Skin epidermis (tissue), 12 donors: ENCODE measurements at regions not wholly inside any gene's neighbourhood (a gene's known extent, or its start where the extent isn't known, plus 50 kb on each side); places are given as distances from the start of the nearest gene placed in this dataset.

ENCODE experiments used
- H3K27ac ChIP-seq, 21 experiments: fragments of 200-600 bp; sonication (generic) in 11 of 21; one replicate each; pipeline ENCODE4 v1.5.0; 2020; ENCODE audit warnings: mild to moderate bottlenecking in 3 of 21, inconsistent platforms in 2 of 21, moderate library complexity in 2 of 21
- H3K4me3 ChIP-seq, 7 experiments: fragments of 200-600 bp; sonication (generic) in 2 of 7; one replicate each; pipeline ENCODE4 v1.5.0; 2020; ENCODE audit warnings: inconsistent platforms in 2 of 7, mild to moderate bottlenecking in 2 of 7, moderate library complexity in 1 of 7

DNA sequence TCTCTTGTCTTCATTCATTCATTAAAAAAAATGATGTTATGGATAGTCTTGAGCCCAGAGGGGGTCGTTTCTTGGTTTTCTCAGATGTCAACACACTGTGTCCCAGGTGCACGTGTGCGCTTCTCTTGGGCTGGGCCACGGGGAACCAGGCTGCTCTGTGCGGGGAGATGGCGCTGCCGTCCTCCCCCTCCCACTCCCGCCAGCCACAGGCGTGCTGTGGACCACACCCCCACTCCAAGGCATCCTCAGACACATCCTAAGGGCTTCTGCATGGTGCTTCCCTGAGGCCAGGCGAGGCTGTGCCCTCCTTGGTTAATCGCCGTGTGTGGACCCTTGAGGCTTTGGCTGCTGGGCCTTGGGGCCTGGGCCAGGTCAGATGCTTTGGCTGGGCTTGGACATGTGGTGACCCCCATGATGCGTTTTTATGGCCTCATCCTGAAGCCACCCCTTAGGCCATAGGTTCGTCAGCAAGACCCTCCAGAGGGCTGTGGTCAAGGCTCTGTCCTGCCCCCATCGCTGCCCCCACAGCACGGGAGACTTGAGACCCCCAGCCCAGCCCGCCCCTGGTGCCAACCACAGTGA, 245.7 kb upstream of the CIBAR2 start:
- Histone ChIP-seq H3K27ac (no peak overlapping the region), H3K4me3 (no peak overlapping the region)

DNA sequence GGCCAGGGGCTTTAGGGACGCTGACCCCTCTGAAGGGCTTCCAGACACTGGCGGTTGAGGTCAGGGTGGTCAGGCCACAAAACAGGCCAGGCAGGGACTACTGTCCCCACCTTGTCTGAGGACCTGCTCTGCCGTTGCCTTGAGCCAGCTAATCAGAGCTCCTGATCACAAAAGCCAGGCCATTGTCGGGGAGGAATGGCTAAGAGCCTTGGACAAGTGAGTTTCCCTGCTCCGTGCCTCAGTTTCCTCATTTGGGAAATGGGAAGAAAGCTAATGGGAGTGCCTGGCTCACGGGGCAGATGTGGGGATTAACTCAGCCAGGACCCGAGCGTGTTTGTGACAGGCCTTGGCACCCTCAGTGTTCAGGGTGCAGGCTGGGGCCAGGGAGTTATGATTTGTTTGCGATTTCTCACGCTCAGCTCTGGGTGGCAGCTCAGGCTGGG, 246.5 kb upstream of the CIBAR2 start:
- peak overlapping the region in 1 of 21 experiments; percentile 4 for H3K27ac ChIP-seq
- H3K4me3 ChIP-seq, result no peak overlapping the region

DNA sequence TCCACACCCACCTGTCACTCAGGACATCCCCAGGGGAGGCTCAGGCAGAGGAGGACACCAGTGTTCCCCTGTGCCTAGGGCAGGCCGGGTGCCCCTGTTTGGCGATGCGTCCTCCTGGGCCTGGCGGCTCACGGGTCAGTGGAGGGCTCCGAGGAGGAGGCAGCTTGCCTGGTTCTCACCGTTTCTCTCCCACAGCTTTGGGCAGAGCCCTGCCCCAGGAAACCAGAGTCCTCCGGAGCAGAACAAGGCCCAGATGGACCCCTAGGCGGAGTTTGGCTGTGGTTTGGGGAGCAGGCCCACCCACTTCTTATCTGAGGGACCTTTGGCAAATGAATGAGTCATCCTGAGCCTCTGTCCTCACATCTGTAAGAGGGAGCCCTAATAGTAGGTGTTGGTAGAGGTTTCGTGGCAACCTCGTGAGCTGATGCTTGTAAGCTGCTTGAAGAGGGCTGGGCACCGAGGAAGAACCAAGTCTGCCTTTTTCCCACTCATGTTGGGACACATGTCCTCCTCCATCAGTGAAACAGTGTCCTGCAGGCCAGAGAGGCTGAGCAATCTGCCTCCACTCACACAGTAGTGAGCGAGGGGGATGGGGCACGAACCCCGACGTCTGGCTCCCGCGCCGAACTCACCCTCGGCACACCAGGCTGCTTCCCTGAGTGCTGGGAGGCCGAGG, 247.0 kb upstream of the CIBAR2 start:
- H3K27ac ChIP-seq, result peak overlapping the region in 1 of 21 experiments; percentile 4

DNA sequence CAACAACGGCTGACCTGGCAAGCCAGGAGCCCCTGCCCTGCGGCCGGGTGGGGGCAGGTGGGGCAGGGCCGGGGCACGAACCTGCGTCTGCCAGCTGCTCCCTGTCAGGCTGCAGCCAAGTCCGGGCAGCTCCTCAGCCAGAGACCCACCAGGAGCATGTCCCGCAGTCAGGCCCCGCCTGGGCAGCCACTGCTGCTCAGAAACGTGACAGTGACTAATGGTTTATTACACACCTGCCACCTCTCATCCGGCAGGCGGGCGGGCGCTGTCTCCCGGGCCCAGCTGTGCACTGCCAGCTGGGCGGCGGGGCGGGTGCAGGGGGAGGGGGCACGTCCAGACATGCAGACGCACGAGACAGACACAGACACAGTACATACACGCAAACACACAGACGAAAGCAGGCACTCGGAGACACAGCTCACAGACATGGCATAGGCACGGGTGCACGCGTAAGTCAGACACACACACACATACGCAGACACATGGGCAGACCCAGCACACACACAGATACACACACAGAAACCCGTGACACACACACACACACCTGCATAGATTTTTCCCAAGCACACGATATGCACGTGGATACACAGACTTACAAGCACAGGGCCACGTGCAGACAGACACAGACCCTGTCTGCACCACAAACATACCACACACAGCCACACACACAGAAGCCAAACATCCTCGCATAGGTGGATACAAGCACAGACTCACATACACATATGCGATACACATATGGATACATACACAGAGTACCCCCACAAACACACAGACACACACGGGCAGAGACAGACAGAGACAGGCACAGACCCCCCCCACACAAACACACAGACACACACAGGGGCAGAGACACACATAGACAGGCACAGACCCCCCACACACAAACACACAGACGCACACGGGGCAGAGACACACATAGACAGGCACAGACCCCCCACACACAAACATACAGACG, 248.3 kb upstream of the CIBAR2 start:
- Histone ChIP-seq H3K27ac (peak overlapping the region in 2 of 21 experiments; percentile 11 to 22), H3K4me3 (no peak overlapping the region)

More for the DNA sequence above, 247.0 kb upstream of the CIBAR2 start:
- H3K4me3 ChIP-seq, result no peak overlapping the region

DNA sequence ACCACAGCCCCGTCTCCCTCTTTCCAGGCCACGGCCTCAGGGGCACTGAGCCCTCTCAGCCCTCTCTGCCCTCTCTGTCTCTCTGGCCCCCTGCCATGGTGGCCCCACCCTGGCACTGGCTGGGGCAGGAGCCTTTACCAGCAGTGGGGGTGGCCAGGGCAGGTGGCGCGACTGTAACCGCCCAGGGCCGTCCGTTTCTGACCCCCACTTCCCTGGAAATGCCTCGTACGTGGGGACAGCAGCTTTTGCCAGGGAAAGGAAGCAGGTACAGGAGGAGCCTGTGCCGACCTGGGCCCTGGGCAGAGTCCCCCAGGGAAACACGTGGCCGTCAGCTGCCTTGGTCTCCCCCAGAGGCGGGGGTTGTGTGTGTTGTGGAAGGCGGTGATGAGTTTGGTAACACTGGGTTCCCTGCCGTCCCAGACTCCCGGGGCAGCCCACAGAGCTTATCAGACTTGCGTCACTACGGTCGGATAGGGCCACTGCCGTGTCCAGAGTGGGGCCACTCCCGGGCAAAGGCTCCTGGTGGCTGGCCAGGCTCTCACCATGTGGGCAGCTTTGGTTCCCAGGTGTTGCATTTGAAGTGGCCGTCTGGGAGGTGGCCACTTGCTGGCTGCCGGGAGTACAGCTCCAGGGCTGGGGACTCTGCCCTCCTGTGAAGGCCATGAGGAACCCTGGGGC, 249.3 kb upstream of the CIBAR2 start:
- no peak overlapping the region for H3K4me3 ChIP-seq
- peak overlapping the region in 1 of 21 experiments; percentile 8 for H3K27ac ChIP-seq

DNA sequence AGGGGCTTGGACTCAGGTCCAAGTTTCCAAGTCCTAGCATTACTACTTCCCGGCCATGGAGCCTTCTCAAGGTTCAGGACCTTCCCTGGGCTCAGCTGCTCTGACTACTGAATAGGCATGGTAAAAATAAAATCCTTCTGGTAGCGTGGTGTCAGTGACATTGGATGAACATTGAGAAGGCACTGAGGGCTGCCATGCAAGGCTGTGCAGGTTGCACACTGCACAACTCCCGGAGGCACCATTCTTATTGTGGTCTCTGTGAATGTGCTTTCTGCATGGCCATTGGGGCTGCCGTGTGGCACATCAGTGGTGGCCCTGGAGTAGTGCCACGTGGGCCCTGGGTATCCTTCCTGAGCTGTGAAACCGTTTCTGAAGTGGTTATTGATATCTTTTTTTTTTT, 250.2 kb upstream of the CIBAR2 start:
- no peak overlapping the region for H3K27ac ChIP-seq

DNA sequence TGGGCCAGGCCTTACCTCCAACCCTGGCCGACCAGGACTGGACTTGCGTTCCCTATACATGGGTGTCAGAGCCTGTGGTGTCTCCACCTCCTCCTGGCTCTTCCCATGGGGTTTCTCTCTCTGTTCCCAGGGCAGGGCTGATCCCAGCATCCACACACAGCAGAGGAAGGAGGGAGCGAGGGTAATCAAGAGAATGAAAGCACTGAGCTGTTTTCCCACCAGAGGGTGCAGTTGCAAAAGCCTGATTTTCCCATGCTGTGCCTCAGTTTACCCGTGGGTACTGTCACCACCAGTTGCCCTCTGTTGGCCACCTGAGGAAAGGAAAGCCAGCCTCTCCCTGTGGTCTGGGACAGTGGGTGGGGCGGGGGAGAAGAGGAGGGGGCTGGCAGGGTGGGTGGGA, 249.7 kb upstream of the GSE1 start:
- H3K4me3 ChIP-seq, result no peak overlapping the region
- no peak overlapping the region for H3K27ac ChIP-seq

More for the DNA sequence above, 250.2 kb upstream of the CIBAR2 start:
- H3K4me3 ChIP-seq, result no peak overlapping the region

DNA sequence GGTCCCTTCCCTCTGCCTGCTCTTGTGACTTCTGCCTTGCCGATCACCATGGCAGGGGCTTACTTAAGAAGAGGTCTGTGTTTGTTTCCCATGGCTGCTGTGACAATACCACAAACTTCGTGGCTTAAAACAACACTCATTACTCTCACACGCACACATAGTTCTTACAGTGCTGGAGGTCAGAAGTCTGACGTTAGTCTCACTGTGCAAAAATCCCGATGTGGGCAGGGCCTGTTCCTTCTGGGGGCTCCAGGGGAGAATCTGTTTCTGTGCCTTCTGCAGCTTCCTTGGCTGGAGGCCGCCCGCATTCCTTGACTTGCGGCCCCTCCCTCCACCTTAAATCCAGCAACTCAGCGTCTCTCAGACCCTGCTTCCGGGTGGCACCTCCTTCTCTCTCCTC, 249.2 kb upstream of the GSE1 start:
- Histone ChIP-seq H3K27ac (no peak overlapping the region), H3K4me3 (no peak overlapping the region)

DNA sequence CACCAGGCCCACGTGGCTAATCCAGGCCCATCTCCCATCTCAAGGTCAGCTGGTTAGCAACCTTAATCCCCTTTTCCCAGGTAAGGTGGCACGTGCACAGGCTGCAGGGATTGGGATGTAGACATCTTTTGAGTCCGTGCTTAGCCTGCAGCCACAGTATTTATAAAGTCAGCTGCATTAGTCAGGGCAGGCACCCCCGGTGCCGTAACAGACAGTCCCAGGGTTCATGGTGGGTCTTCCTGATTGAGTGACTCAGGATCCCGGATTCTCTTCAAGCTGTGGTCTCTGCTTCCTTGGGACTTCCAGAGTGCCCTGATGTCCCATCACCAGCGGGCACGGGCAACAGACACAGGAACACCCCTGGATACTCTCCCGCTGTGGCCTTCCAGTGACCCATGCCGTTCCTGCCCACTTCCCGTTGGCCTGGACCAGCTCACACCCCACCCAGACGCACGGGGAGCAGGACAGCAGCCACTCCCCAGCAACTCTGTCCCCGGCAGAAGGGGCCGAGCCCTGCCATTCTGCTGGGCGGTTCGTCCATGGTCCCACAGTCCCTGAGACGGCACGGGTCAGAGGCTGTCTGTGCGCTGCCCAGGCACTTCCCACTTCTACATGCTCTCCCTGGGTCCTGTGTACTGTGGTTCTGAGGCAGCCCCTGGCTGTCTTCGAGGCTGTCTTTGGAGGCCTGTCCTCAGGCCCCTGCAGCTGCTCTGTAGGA, 248.6 kb upstream of the GSE1 start:
- Histone ChIP-seq H3K27ac (peak overlapping the region in 4 of 21 experiments; percentile 12 to 36 (median 19)), H3K4me3 (no peak overlapping the region)

DNA sequence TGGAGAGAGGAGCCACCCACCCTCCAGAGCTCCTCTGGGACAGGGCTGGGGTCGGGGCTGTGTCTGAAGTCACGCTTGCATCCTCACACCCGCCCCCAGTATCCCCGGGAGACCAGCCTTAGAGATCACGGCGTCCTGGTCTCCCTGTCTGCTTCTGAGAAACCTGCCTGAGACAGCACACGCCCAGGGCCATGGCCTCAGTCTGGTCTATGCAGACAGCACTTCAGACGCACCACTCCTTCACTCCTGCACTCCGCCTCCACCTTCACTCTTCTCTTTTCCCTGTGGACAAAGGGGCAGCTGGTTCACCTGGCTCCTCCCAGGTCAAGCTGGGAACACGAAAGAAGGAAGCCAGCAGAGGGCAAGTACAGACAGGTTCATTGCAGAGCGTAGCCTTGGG, 248.0 kb upstream of the GSE1 start:
- Histone ChIP-seq H3K27ac (peak overlapping the region in 5 of 21 experiments; percentile 6 to 44 (median 15)), H3K4me3 (no peak overlapping the region)

DNA sequence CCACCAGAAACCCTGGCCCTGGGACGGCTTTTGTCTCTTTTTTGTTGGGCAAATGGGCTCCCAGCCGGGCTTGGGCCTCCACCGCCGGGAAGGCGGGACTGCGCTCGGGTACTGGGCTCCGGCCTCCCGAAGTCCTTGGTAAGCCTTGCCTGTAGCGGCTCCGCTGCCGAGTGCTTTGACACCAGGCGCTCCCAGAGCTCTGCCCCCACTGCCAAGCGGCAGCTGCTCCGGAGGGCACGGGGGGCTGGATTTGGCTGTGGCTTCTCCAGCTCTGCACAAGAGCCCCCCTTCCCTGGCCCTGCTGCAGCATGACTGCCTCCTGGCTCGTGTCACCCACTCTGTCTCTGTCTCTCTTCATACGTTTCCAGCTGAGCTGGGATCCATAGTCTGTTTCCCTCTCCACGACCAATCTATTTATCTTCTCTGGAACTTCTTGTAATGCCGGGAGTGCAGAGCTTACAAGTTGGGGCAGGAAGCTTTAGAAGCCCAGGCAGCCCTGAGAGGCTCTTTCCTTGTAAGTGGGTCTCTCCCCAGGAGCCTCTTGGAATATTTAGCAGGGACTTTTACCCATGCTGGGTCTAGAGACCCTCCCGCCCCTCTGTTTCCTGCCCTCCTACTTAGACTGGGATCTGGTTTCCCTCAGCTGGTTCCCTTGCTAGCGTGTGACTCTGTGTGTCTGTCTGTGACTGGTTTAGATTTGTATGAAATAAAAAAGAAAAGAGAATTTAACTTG, 246.9 kb upstream of the GSE1 start:
- Histone ChIP-seq H3K27ac (peak overlapping the region in 14 of 21 experiments; percentile 4 to 66 (median 38)), H3K4me3 (no peak overlapping the region)

DNA sequence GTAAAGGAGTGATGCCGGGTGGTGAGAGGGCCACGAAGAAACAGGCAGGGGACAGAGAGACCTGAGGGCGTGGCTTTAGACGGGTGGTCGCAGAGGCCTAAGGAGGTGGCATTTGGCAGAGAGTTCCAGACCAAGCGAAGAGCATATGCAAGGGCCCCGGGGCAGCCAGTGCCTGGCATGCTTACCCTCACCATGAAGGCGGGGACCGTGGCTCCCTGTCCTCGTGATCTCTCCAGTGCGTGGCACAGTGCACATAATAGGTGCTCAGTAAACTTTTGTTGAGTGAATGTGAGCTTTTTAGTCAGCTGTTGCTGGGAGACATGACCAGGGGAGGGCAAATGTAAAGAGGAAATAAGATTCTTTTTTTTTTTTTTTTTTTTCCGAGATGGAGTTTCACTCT, 245.6 kb upstream of the GSE1 start:
- H3K27ac ChIP-seq, result peak overlapping the region in 2 of 21 experiments; percentile 16 to 27
- no peak overlapping the region for H3K4me3 ChIP-seq

DNA sequence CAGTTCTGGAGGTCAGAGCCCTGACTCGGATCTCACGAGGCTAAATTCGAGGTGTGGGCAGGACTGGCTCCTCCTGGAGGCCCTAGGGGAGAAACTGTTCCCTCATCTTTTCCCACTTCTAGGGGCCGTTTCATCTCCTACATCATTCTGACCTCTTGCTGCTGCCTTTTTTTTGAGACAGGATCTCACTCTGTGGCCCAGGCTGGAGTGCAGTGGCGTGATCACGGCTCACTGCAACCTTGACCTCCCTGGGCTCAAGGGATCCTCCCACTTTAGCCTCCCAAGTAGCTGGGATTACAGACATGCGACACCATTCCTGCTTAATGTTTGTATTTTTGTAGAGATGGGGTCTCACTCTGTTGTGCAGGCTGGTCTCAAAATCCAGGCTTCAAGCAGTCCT, 244.1 kb upstream of the GSE1 start:
- no peak overlapping the region for H3K27ac ChIP-seq
- no peak overlapping the region for H3K4me3 ChIP-seq

DNA sequence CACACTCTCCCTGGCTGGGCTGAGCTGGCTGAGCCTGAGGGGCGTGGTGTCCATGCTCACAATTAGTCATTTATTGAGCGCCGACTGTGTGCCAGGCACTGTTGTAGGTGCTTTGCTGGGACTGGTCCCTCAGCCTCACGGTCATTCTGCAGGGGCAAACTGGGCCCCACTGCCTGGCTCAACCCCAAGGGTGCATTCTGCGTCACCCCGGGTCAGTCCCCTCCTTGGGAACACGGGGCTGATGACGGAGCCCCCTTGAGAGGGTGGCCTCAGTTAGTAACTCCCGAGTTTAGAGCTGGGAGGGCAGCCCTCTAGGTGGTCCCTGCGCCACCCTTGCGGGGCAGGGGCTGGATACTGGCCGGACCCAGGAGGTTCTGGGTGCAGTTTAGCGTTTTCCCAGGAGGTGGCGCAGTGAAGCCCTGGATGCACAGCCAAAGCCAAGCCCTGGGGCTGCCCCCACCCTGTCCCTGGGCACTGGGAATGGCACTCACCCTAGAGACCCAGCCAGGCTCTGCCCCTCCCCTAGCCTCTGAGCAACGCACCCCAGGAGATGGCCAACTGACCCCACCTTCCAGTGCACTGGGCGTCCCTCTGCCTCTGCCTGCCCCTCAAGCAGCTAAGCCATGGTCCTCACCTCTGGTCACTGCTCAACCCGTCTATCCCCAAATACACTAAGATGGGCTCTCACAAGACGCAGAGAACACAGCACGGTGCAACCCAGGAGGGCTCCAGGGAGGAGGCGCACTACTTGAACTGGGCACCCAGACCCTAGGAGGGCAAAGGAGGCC, 243.2 kb upstream of the GSE1 start:
- Histone ChIP-seq H3K4me3 (no peak overlapping the region), H3K27ac (peak overlapping the region in 10 of 21 experiments; percentile 9 to 71 (median 48))

DNA sequence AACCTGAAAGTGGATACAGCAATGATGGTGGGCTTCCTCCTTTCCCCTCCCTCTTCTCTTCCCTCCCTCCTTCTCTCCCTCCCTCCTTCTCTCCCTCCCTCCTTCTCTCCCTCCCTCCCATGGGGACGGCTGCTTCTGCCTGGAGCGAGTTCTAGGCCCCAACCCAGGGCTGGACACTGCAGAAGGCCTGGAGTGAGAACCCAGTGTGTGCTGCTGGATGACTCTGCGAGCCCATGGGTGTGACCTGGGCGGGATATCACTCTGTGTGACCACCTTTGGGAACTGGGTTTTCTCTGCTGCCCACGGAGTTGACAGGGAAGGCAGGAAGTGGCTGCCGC, 242.6 kb upstream of the GSE1 start:
- Histone ChIP-seq H3K27ac (peak overlapping the region in 13 of 21 experiments; percentile 9 to 71 (median 48)), H3K4me3 (peak overlapping the region in 1 of 7 experiments; percentile 39)

DNA sequence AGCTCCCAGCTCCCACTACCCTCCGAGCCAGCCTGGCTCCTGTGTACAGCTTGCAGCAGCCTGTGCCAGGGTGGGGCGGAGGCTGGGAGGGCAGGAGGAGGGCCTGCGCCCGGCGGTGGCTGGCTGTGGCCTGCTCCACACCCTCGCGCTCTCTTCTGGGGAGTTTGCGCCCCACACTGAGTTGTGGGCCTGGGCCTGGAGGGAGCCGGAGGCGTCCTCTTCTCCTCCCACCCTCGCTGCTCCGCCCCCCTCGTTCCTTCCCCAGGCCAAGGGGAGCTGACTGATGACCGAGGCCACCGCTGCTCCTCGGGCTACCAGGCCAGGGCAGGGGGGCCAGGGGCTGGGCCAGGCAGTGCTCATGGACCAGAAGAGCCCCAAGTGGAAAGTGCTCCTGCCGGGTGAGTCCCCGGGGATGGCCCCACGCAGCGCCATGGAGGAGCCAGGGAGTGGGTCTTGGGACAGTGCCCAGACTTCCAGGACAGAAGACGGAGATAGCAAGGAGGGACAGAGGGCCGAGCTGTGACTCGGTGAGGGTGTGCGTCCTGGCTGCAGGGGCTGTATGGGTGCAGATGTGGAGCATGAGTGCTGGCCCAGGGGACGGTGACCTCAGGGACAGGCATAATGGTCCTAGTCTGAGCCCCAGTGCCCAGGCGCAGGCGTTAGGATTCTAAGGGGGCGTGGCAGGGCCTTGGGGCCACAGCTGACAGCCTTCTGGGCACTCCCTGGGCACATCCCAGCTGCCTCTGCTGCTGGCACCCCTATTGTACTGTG, 242.1 kb upstream of the GSE1 start:
- peak overlapping the region in 12 of 21 experiments; percentile 9 to 71 (median 51) for H3K27ac ChIP-seq
- peak overlapping the region in 2 of 7 experiments; percentile 12 to 39 for H3K4me3 ChIP-seq

DNA sequence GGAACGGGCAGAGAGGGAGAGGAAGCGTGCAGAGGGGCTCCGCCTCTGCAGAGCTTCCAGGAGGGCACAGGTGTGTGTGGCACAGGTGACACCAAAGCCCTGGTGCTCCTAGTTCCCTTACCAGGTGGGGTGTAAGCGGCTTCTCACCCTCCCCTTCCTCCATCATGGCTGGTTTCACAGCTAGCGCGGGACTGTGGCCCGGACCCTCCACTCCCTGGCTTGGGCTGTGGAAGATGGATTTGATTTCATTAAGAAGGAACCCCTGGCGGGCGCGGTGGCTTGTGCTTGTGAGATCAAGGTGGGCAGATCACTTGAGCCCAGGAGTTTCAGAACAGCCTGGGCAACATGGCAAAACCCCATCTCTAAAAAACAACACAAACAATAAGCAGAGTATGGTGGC, 241.2 kb upstream of the GSE1 start:
- peak overlapping the region in 3 of 21 experiments; percentile 31 to 48 (median 38) for H3K27ac ChIP-seq

More for the DNA sequence above, 241.2 kb upstream of the GSE1 start:
- H3K4me3 ChIP-seq, result peak overlapping the region in 1 of 7 experiments; percentile 39
